ENCODE measurements at regions not wholly inside any gene's neighbourhood (a gene's known extent, or its start where the extent isn't known, plus 50 kb on each side); places are given as distances from the start of the nearest gene placed in this dataset.

DNA sequence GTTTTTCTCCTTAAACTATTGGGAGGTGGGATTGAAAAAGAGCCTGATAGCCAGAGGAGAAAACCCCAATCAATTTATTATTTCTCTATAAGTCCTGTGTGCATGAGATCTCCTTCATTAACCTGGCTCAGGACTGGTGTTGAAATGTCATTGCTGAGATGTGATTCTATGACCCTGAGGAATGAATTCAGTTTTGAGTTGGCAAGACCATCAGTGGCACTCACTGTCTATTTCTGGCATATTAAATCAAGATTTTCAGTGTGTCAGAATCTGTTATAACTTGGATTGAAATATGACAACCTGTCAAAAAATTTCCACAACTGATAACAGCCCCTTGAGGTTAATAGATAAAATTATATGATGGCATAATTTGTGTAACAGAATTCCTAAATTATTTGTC is 431.1 kb downstream of the TFAP2B start:
- Histone ChIP-seq H2AFZ (ENCODE audit: low read depth) (no peak overlapping the region), H3K79me2 (ENCODE audit: insufficient read depth, low read depth) (no peaks in the 10 kb centered on the region), H3K9ac (no peak overlapping the region), H4K20me1 (ENCODE audit: insufficient read depth) (no peaks in the 10 kb centered on the region), H3K4me2 (no peak overlapping the region), H3K27me3 (ENCODE audit: insufficient read depth, low read depth) (no peaks in the 10 kb centered on the region), H3K27ac (no peak overlapping the region), H3K4me3 (IDR thresholded peaks at IDR 0.05; ENCODE audit: insufficient read depth, low read depth, low read length) (no peak overlapping the region), H3K4me1 (ENCODE audit: low read depth, poor library complexity, severe bottlenecking) (no peaks in the 10 kb centered on the region), H3K36me3 (ENCODE audit: insufficient read depth) (no peaks in the 10 kb centered on the region)
- TF ChIP-seq, protein P1, sequence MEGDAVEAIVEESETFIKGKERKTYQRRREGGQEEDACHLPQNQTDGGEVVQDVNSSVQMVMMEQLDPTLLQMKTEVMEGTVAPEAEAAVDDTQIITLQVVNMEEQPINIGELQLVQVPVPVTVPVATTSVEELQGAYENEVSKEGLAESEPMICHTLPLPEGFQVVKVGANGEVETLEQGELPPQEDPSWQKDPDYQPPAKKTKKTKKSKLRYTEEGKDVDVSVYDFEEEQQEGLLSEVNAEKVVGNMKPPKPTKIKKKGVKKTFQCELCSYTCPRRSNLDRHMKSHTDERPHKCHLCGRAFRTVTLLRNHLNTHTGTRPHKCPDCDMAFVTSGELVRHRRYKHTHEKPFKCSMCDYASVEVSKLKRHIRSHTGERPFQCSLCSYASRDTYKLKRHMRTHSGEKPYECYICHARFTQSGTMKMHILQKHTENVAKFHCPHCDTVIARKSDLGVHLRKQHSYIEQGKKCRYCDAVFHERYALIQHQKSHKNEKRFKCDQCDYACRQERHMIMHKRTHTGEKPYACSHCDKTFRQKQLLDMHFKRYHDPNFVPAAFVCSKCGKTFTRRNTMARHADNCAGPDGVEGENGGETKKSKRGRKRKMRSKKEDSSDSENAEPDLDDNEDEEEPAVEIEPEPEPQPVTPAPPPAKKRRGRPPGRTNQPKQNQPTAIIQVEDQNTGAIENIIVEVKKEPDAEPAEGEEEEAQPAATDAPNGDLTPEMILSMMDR (conservative IDR thresholded peaks at IDR 0.05; ENCODE audit: low read depth, low read length): no peak

DNA sequence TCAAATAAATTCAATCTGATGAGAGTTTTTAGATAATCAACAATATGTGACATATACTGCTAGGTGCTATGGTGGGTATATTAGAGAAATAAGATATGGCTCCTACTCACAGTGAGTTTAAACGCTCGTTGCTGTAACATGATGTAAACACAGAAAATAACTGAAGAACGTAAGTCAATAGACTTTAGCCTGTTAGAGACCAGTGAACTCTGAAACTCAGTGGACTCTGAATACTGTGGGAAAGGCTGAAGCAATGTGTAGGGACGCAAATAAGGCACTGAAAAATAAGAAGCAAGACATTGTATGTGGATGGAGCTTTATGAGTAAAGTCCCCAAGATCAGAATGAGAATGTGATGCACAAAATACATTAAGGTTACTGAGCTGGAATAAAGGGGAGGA is 431.6 kb downstream of the TFAP2B start:
- Histone ChIP-seq H3K27me3 (ENCODE audit: insufficient read depth, low read depth) (no peaks in the 10 kb centered on the region), H3K79me2 (ENCODE audit: insufficient read depth, low read depth) (no peaks in the 10 kb centered on the region), H3K9ac (no peak overlapping the region), H4K20me1 (ENCODE audit: insufficient read depth) (no peaks in the 10 kb centered on the region), H3K27ac (no peak overlapping the region), H3K4me2 (no peak overlapping the region), H3K4me3 (IDR thresholded peaks at IDR 0.05; ENCODE audit: insufficient read depth, low read depth, low read length) (no peak overlapping the region), H2AFZ (ENCODE audit: low read depth) (no peak overlapping the region), H3K36me3 (ENCODE audit: insufficient read depth) (no peaks in the 10 kb centered on the region), H3K4me1 (ENCODE audit: low read depth, poor library complexity, severe bottlenecking) (no peaks in the 10 kb centered on the region)
- TF ChIP-seq, protein P1 (conservative IDR thresholded peaks at IDR 0.05; ENCODE audit: low read depth, low read length): no peak

DNA sequence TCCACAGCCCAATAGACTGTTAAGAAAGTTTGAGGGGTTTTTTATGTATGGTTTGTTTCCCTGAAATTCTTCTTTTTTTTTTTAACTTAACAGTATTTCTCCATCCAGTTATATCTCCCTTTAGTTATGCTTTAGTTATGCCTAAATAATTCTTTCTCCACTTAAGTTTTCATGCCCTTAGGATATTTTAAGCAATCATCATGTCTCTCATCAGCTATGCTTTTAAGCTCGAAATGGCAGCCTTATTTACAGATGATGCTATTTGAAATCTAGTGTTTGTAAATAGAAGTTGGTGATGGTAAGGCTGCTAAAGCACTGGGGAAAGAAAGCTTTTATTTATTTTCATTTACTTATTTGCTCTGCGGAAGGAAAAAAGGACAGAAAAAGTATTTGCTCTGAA is 439.3 kb downstream of the TFAP2B start:
- no peaks in the 10 kb centered on the region for H3K4me1 ChIP-seq (ENCODE audit: low read depth, poor library complexity, severe bottlenecking)
- no peaks in the 10 kb centered on the region for H3K27me3 ChIP-seq (ENCODE audit: insufficient read depth, low read depth)
- H3K4me3 ChIP-seq (IDR thresholded peaks at IDR 0.05; ENCODE audit: insufficient read depth, low read depth, low read length): no peak overlapping the region
- no peaks in the 10 kb centered on the region for H3K79me2 ChIP-seq (ENCODE audit: insufficient read depth, low read depth)
- H3K36me3 ChIP-seq (ENCODE audit: insufficient read depth): no peaks in the 10 kb centered on the region
- H2AFZ ChIP-seq (ENCODE audit: low read depth): no peak overlapping the region
- TF ChIP-seq, protein P1 (conservative IDR thresholded peaks at IDR 0.05; ENCODE audit: low read depth, low read length): no peak
- no peaks in the 10 kb centered on the region for H4K20me1 ChIP-seq (ENCODE audit: insufficient read depth)
- no peak overlapping the region for H3K4me2 ChIP-seq
- H3K27ac ChIP-seq: no peak overlapping the region
- no peak overlapping the region for H3K9ac ChIP-seq

DNA sequence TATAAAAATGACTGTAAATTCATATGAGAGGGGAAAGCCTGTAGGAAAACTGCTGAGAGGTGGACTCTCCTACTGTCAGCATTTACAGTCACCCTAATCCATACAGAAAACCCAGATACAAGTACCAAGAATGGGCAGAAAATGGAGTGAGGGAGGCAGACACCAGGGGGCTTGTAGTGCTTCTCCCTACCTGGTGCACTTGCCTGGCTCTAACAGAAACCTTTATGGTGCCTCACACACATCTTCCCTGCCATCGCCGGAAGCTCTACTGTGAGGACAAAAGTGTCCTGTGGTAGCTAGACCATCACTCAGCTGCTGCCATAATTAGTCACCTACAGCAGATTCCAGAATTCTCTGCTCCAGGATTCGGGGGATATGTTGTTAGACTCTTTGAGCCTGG is 441.3 kb downstream of the TFAP2B start:
- no peak overlapping the region for H2AFZ ChIP-seq (ENCODE audit: low read depth)
- TF ChIP-seq, protein P1 (conservative IDR thresholded peaks at IDR 0.05; ENCODE audit: low read depth, low read length): no peak
- H3K79me2 ChIP-seq (ENCODE audit: insufficient read depth, low read depth): no peaks in the 10 kb centered on the region
- no peaks in the 10 kb centered on the region for H3K27me3 ChIP-seq (ENCODE audit: insufficient read depth, low read depth)
- no peaks in the 10 kb centered on the region for H3K4me1 ChIP-seq (ENCODE audit: low read depth, poor library complexity, severe bottlenecking)
- H3K36me3 ChIP-seq (ENCODE audit: insufficient read depth): no peaks in the 10 kb centered on the region
- H3K4me3 ChIP-seq (IDR thresholded peaks at IDR 0.05; ENCODE audit: insufficient read depth, low read depth, low read length): no peak overlapping the region
- no peaks in the 10 kb centered on the region for H4K20me1 ChIP-seq (ENCODE audit: insufficient read depth)
- no peak overlapping the region for H3K9ac ChIP-seq
- no peak overlapping the region for H3K27ac ChIP-seq
- H3K4me2 ChIP-seq: no peak overlapping the region

DNA sequence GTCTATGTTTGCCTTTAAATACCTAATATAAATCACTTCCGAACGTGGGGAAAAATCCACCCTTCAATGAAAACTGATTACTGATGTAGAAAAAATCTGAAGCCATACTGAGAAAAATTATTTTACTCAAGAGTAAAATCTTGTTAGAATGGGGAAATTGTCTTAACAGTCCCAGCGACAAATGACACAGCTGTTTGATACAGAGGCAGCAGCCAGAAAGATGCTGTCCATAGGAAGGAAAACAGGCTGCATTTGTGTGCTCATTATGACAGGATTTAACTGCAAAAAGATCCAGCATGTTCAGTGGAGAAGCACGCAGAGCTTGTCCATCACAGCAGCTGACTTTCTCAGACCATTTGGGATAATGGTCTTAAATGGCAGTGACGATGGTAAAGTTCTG is 443.0 kb downstream of the TFAP2B start:
- Histone ChIP-seq H3K36me3 (ENCODE audit: insufficient read depth) (no peaks in the 10 kb centered on the region), H2AFZ (ENCODE audit: low read depth) (no peak overlapping the region), H3K27ac (no peak overlapping the region), H3K27me3 (ENCODE audit: insufficient read depth, low read depth) (no peaks in the 10 kb centered on the region), H3K4me3 (IDR thresholded peaks at IDR 0.05; ENCODE audit: insufficient read depth, low read depth, low read length) (no peak overlapping the region), H3K79me2 (ENCODE audit: insufficient read depth, low read depth) (no peaks in the 10 kb centered on the region), H3K9ac (no peak overlapping the region), H4K20me1 (ENCODE audit: insufficient read depth) (no peaks in the 10 kb centered on the region), H3K4me1 (ENCODE audit: low read depth, poor library complexity, severe bottlenecking) (peaks cover 15% of the 10 kb centered on the region), H3K4me2 (no peak overlapping the region)
- TF ChIP-seq, protein P1 (conservative IDR thresholded peaks at IDR 0.05; ENCODE audit: low read depth, low read length): no peak
